Neuron (in vitro differentiated cells): ENCODE measurements at regions not wholly inside any gene's neighbourhood (a gene's known extent, or its start where the extent isn't known, plus 50 kb on each side); places are given as distances from the start of the nearest gene placed in this dataset.
A peak's percentile ranks its signal among the peaks of the same experiment; 100 is the strongest.

Experiments
- H2AFZ ChIP-seq: one replicate; pipeline ENCODE4 v1.6.1; 2013; ENCODE audit warnings: low read depth, mild to moderate bottlenecking, inconsistent platforms, low read length, moderate library complexity
- H3K27me3 ChIP-seq: one replicate; pipeline ENCODE4 v1.6.1; 2013; ENCODE audit warnings: low read length; ENCODE audit not compliant: insufficient read depth
- H3K36me3 ChIP-seq: one replicate; pipeline ENCODE4 v1.6.1; 2013; ENCODE audit warnings: low read length; ENCODE audit not compliant: insufficient read depth
- H3K4me1 ChIP-seq: one replicate; pipeline ENCODE4 v1.6.1; 2013; ENCODE audit warnings: low read length; ENCODE audit not compliant: insufficient read depth
- H3K4me3 ChIP-seq: 2 replicates; pipeline ENCODE4 v1.5.1; 2013; ENCODE audit warnings: mild to moderate bottlenecking, low read length, moderate library complexity
- H3K9me3 ChIP-seq: one replicate; pipeline ENCODE4 v1.6.1; 2013; ENCODE audit warnings: low read length

GRCh38 chr3:188940573-188940932, 231.2 kb upstream of the TPRG1 start:
- Histone ChIP-seq H3K4me3 (no peak overlapping the region), H3K9me3 (peaks cover 2% of the 10 kb centered on the region), H3K4me1 (no peaks in the 10 kb centered on the region), H2AFZ (no peak overlapping the region), H3K36me3 (no peaks in the 10 kb centered on the region), H3K27me3 (no peaks in the 10 kb centered on the region)

- Histone ChIP-seq H2AFZ (no peak overlapping the region), H3K4me1 (no peaks in the 10 kb centered on the region), H3K36me3 (no peaks in the 10 kb centered on the region), H3K9me3 (peaks cover 2% of the 10 kb centered on the region), H3K4me3 (no peak overlapping the region), H3K27me3 (no peaks in the 10 kb centered on the region)
Observed at GRCh38 chr3:188941103-188941502, 230.7 kb upstream of the TPRG1 start.

- H3K4me1 ChIP-seq: no peaks in the 10 kb centered on the region
- no peaks in the 10 kb centered on the region for H3K36me3 ChIP-seq
- no peak overlapping the region for H3K4me3 ChIP-seq
- peaks cover under 1% of the 10 kb centered on the region for H3K9me3 ChIP-seq
- no peak overlapping the region for H2AFZ ChIP-seq
- no peaks in the 10 kb centered on the region for H3K27me3 ChIP-seq
Observed at GRCh38 chr3:188942191-188942590, 229.6 kb upstream of the TPRG1 start.

- Histone ChIP-seq H3K36me3 (no peaks in the 10 kb centered on the region), H2AFZ (no peak overlapping the region), H3K4me1 (peaks cover 5% of the 10 kb centered on the region), H3K9me3 (no peaks in the 10 kb centered on the region), H3K4me3 (no peak overlapping the region), H3K27me3 (no peaks in the 10 kb centered on the region)
Observed at GRCh38 chr3:188943591-188943990, 228.2 kb upstream of the TPRG1 start.

- Histone ChIP-seq H2AFZ (no peak overlapping the region), H3K9me3 (no peaks in the 10 kb centered on the region), H3K4me3 (no peak overlapping the region), H3K4me1 (peaks cover 8% of the 10 kb centered on the region), H3K36me3 (no peaks in the 10 kb centered on the region), H3K27me3 (no peaks in the 10 kb centered on the region)
Observed at GRCh38 chr3:188944108-188944507, 227.7 kb upstream of the TPRG1 start.

GRCh38 chr3:188946351-188947240, 225.2 kb upstream of the TPRG1 start:
- H2AFZ ChIP-seq: no peak overlapping the region
- no peaks in the 10 kb centered on the region for H3K36me3 ChIP-seq
- H3K9me3 ChIP-seq: no peaks in the 10 kb centered on the region
- no peaks in the 10 kb centered on the region for H3K27me3 ChIP-seq
- peaks cover 8% of the 10 kb centered on the region for H3K4me1 ChIP-seq
- H3K4me3 ChIP-seq: peak overlapping the region; percentile 44

- H3K4me1 ChIP-seq: peaks cover 8% of the 10 kb centered on the region
- H3K27me3 ChIP-seq: no peaks in the 10 kb centered on the region
- H2AFZ ChIP-seq: peak overlapping the region; percentile 68
- H3K4me3 ChIP-seq: peak overlapping the region; percentile 44
- no peaks in the 10 kb centered on the region for H3K9me3 ChIP-seq
- no peaks in the 10 kb centered on the region for H3K36me3 ChIP-seq
Observed at GRCh38 chr3:188947401-188948280, 224.1 kb upstream of the TPRG1 start.

- peaks cover 8% of the 10 kb centered on the region for H3K4me1 ChIP-seq
- no peaks in the 10 kb centered on the region for H3K27me3 ChIP-seq
- no peaks in the 10 kb centered on the region for H3K9me3 ChIP-seq
- H3K36me3 ChIP-seq: no peaks in the 10 kb centered on the region
- peak overlapping the region; percentile 68 for H2AFZ ChIP-seq
- H3K4me3 ChIP-seq: peak overlapping the region; percentile 44
Observed at GRCh38 chr3:188948281-188948996, 223.3 kb upstream of the TPRG1 start.

GRCh38 chr3:188948997-188949389, 222.8 kb upstream of the TPRG1 start:
- Histone ChIP-seq H3K36me3 (no peaks in the 10 kb centered on the region), H3K9me3 (no peaks in the 10 kb centered on the region), H3K27me3 (no peaks in the 10 kb centered on the region), H2AFZ (no peak overlapping the region), H3K4me3 (no peak overlapping the region), H3K4me1 (peaks cover 8% of the 10 kb centered on the region)

GRCh38 chr3:188949456-188949855, 222.3 kb upstream of the TPRG1 start:
- H3K36me3 ChIP-seq: no peaks in the 10 kb centered on the region
- H2AFZ ChIP-seq: no peak overlapping the region
- peaks cover 8% of the 10 kb centered on the region for H3K4me1 ChIP-seq
- H3K9me3 ChIP-seq: no peaks in the 10 kb centered on the region
- no peak overlapping the region for H3K4me3 ChIP-seq
- H3K27me3 ChIP-seq: no peaks in the 10 kb centered on the region

- peaks cover 8% of the 10 kb centered on the region for H3K4me1 ChIP-seq
- no peaks in the 10 kb centered on the region for H3K36me3 ChIP-seq
- no peak overlapping the region for H2AFZ ChIP-seq
- no peaks in the 10 kb centered on the region for H3K9me3 ChIP-seq
- H3K27me3 ChIP-seq: no peaks in the 10 kb centered on the region
- no peak overlapping the region for H3K4me3 ChIP-seq
Observed at GRCh38 chr3:188949996-188950395, 221.8 kb upstream of the TPRG1 start.

GRCh38 chr3:188950832-188951489, 220.8 kb upstream of the TPRG1 start:
- peaks cover 8% of the 10 kb centered on the region for H3K4me1 ChIP-seq
- H3K9me3 ChIP-seq: no peaks in the 10 kb centered on the region
- H3K27me3 ChIP-seq: no peaks in the 10 kb centered on the region
- no peak overlapping the region for H2AFZ ChIP-seq
- no peak overlapping the region for H3K4me3 ChIP-seq
- H3K36me3 ChIP-seq: no peaks in the 10 kb centered on the region
